ENCODE measurements at regions not wholly inside any gene's neighbourhood (a gene's known extent, or its start where the extent isn't known, plus 50 kb on each side); places are given as distances from the start of the nearest gene placed in this dataset.

GRCh38 chr4:170325599-170325998, 235.8 kb upstream of the AADAT start:
- no peak overlapping the region for H3K4me3 ChIP-seq (ENCODE audit: low read depth, low read length)
- H3K27ac ChIP-seq = no peak overlapping the region
- no peak overlapping the region for H3K9ac ChIP-seq
- no peaks in the 10 kb centered on the region for H3K9me3 ChIP-seq (ENCODE audit: control insufficient read depth, low read length)
- H3K79me2 ChIP-seq = no peaks in the 10 kb centered on the region
- H3K4me1 ChIP-seq = no peaks in the 10 kb centered on the region
- no peaks in the 10 kb centered on the region for H3K27me3 ChIP-seq (ENCODE audit: control insufficient read depth, insufficient read depth, low read length)
- TF ChIP-seq, protein P1, sequence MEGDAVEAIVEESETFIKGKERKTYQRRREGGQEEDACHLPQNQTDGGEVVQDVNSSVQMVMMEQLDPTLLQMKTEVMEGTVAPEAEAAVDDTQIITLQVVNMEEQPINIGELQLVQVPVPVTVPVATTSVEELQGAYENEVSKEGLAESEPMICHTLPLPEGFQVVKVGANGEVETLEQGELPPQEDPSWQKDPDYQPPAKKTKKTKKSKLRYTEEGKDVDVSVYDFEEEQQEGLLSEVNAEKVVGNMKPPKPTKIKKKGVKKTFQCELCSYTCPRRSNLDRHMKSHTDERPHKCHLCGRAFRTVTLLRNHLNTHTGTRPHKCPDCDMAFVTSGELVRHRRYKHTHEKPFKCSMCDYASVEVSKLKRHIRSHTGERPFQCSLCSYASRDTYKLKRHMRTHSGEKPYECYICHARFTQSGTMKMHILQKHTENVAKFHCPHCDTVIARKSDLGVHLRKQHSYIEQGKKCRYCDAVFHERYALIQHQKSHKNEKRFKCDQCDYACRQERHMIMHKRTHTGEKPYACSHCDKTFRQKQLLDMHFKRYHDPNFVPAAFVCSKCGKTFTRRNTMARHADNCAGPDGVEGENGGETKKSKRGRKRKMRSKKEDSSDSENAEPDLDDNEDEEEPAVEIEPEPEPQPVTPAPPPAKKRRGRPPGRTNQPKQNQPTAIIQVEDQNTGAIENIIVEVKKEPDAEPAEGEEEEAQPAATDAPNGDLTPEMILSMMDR (IDR thresholded peaks at IDR 0.05) = no peak
- H3K4me2 ChIP-seq (ENCODE audit: low read length) = no peak overlapping the region
- no peaks in the 10 kb centered on the region for H3K36me3 ChIP-seq (ENCODE audit: control insufficient read depth, insufficient read depth, low read length)
- H2AFZ ChIP-seq = no peak overlapping the region

GRCh38 chr4:170323623-170324022, 233.9 kb upstream of the AADAT start:
- TF ChIP-seq, protein P1 (IDR thresholded peaks at IDR 0.05) = no peak
- H3K79me2 ChIP-seq = no peaks in the 10 kb centered on the region
- H3K4me2 ChIP-seq (ENCODE audit: low read length) = no peak overlapping the region
- H3K9ac ChIP-seq = no peak overlapping the region
- no peak overlapping the region for H2AFZ ChIP-seq
- no peaks in the 10 kb centered on the region for H3K9me3 ChIP-seq (ENCODE audit: control insufficient read depth, low read length)
- no peaks in the 10 kb centered on the region for H3K27me3 ChIP-seq (ENCODE audit: control insufficient read depth, insufficient read depth, low read length)
- no peaks in the 10 kb centered on the region for H3K4me1 ChIP-seq
- no peaks in the 10 kb centered on the region for H3K36me3 ChIP-seq (ENCODE audit: control insufficient read depth, insufficient read depth, low read length)
- no peak overlapping the region for H3K4me3 ChIP-seq (ENCODE audit: low read depth, low read length)
- H3K27ac ChIP-seq = no peak overlapping the region

- Histone ChIP-seq H3K79me2 (no peaks in the 10 kb centered on the region), H2AFZ (no peak overlapping the region), H3K36me3 (ENCODE audit: control insufficient read depth, insufficient read depth, low read length) (no peaks in the 10 kb centered on the region), H3K27me3 (ENCODE audit: control insufficient read depth, insufficient read depth, low read length) (no peaks in the 10 kb centered on the region), H3K4me1 (no peaks in the 10 kb centered on the region), H3K9me3 (ENCODE audit: control insufficient read depth, low read length) (no peaks in the 10 kb centered on the region), H3K9ac (no peak overlapping the region), H3K4me3 (ENCODE audit: low read depth, low read length) (no peak overlapping the region), H3K27ac (no peak overlapping the region), H3K4me2 (ENCODE audit: low read length) (no peak overlapping the region)
- TF ChIP-seq, protein P1 (IDR thresholded peaks at IDR 0.05) = no peak
These were observed 217.4 kb upstream of the AADAT start for GRCh38 chr4:170307182-170307581.

DNA sequence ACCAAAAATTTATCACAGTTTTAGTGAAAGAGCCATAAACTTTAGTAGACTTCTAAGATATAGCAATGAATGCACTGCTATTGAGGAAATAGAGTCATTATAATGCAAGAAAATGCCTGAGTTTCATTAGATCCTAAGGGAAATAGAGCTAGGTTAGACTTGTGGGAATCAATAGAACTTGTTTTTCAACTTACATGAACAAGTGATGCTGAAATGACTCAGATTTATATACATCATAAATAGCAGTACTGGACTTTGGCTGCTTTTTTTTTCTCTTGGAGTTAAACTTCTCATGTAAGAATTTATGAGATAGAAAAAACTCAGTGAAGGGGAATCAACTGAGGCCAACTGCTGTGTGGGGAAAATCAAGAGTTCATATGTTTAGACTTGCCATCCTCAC, 216.5 kb upstream of the AADAT start:
- Histone ChIP-seq H3K4me3 (ENCODE audit: low read depth, low read length) (no peak overlapping the region), H3K4me2 (ENCODE audit: low read length) (no peak overlapping the region), H3K36me3 (ENCODE audit: control insufficient read depth, insufficient read depth, low read length) (no peaks in the 10 kb centered on the region), H2AFZ (no peak overlapping the region), H3K9ac (no peak overlapping the region), H3K27ac (no peak overlapping the region), H3K79me2 (no peaks in the 10 kb centered on the region), H3K4me1 (no peaks in the 10 kb centered on the region), H3K27me3 (ENCODE audit: control insufficient read depth, insufficient read depth, low read length) (no peaks in the 10 kb centered on the region), H3K9me3 (ENCODE audit: control insufficient read depth, low read length) (no peaks in the 10 kb centered on the region)
- TF ChIP-seq, protein P1 (IDR thresholded peaks at IDR 0.05) = no peak

GRCh38 chr4:170305627-170306026, 215.9 kb upstream of the AADAT start:
- no peak overlapping the region for H3K27ac ChIP-seq
- H3K9me3 ChIP-seq (ENCODE audit: control insufficient read depth, low read length) = no peaks in the 10 kb centered on the region
- no peaks in the 10 kb centered on the region for H3K79me2 ChIP-seq
- no peak overlapping the region for H2AFZ ChIP-seq
- H3K4me3 ChIP-seq (ENCODE audit: low read depth, low read length) = no peak overlapping the region
- TF ChIP-seq, protein P1 (IDR thresholded peaks at IDR 0.05) = no peak
- H3K4me1 ChIP-seq = no peaks in the 10 kb centered on the region
- no peak overlapping the region for H3K9ac ChIP-seq
- H3K36me3 ChIP-seq (ENCODE audit: control insufficient read depth, insufficient read depth, low read length) = no peaks in the 10 kb centered on the region
- no peaks in the 10 kb centered on the region for H3K27me3 ChIP-seq (ENCODE audit: control insufficient read depth, insufficient read depth, low read length)
- no peak overlapping the region for H3K4me2 ChIP-seq (ENCODE audit: low read length)

Data from parathyroid adenoma (tissue), 2 donors.